GM21786 (cell line): ENCODE measurements at regions not wholly inside any gene's neighbourhood (a gene's known extent, or its start where the extent isn't known, plus 50 kb on each side); places are given as distances from the start of the nearest gene placed in this dataset.

Experiments
- ATAC-seq: cut with Tn5 transposase; IDR thresholded peaks from one replicate; pipeline ENCODE4 v1.9.1; 2021; ENCODE audit not compliant: unreplicated experiment

DNA sequence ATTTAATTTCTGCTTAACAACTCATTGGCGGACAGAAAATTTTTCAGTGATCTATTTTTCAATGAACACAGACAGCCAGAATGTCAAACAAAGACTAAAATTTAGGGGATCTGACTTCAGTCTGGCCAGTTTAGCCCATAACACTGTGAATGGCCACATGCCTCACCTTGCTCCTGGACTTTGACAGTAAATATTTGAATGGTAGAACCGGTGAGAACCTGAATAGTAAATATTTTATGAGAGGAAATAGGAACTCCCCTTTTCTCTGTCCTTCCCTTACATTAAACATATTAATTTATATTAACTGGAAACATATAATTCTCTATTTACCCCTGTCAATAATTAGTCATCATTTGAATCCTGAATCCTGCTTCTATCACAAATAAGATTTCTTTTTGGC, 942.1 kb downstream of the KCNJ2 start:
- no peak for ATAC-seq

DNA sequence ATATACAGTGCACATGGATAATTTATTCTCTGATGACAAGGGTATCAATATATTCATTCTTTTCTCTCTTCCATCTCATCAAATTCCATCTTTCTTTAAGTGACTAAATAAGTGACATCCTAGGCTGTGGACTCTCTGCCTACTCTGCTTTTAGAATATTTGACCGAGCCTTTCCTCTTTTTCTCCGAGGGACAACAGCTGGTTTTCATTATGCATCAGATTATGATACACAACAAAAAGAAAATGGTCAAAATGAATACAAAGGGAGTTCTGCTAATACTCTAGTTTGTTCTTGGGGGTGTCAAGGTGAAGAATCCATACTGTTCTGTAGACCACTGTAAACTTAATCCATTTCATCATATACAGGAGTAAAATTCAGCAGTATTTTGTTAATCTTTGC, 942.6 kb downstream of the KCNJ2 start:
- no peak for ATAC-seq

DNA sequence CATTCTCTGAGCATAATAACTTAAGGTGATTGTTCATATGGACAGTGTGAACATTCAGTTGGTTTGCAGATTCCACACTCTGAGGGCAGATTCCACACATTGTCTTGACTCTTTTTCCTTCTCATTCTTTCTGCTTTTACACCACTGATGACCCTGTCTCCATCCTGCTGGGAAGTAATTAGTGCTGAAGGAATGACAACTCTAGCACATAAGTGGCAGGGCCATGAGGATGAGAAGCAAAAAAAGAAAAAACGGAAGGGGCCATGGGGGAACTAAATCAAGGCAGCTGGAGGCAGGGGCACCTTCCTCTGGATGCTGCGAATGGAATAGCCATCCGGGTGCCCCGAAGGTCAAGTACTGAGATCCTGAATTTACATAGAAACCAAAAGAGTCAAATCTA, 944.0 kb downstream of the KCNJ2 start:
- no peak for ATAC-seq

DNA sequence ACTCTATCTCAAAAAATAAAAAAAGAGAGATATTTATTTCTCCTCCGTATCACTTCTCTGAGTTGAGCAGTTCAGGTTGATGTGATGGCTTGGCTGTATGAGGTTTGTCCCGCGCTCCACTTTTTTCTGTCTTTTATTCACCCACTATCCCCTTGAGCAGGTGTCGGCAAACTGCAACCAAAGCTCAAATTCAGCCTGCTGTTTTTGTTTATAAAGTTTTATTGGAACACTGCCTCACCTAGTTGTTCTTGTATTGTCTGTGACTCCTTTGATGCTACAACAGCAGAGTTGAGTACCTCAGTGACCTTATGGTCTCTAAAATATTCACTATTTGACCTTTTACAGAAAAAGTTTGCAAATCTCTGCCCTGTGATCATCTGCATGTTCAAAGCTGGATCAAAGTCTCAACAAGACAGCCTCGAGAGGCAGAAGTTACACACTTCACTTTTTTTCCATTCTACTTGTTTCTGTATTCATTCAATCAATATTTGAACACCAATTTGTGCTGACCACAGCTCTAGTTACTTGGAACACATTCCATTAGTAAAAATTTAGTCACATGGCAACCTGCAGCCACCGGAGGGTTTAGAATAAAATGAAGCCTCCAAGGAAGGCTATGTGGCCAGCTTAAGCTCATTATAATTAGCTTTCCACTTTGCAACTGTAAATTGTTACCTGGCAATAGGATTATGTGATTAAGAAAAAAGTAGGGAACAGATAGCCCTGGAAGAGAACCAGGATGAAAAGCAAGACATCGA, 945.8 kb downstream of the KCNJ2 start:
- no peak for ATAC-seq

DNA sequence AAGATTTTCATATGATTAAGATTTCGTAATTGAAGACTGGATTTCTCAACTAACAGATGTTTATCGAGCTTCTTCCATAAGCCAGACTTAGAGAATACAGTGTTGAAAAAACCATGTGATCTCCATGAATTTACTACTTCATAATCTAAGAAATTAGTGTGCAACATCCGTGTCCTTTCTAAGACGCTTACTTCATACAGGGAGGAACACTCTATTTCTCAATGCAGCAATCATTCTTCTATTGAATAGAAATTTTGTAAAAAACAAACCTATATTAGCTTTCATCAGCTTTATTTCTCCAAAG, 946.3 kb downstream of the KCNJ2 start:
- ATAC-seq: no peak

DNA sequence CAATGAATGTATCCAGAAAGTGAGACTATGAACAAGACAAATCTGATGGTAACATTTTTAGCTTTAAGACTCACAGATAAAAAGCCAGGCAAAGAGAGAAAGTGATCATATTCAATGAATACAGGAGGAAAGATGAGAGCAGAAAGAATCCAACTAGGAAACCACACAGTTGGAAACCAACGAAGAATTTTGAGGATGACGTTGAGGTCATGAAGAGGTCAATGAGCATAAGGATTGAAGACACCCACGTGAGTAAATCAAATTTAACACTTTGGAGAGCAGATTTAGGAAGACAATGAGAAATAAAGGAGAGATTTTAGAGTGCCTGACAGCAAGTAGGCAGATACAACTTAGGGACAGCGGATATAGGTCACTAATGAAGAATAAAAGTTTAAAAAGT, 948.1 kb downstream of the KCNJ2 start:
- ATAC-seq: no peak

DNA sequence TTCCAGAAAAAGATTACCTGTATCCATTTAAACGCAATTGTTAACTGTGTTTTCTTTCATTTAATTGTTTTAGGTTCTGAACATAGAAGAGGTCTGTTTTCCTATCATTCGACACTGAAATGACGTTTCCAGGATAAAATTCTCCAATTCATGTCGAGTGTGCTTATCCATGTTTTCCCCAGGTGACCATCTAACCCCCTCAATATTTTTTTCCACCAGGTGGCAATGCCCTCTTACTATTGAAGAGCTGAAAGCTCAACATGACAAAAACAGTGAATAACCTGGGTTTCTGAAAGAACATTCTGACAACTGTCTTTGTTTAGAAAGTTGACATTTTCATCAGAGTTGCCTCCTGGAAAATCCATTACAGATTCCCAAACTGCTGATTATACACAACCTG, 948.7 kb downstream of the KCNJ2 start:
- no peak for ATAC-seq

DNA sequence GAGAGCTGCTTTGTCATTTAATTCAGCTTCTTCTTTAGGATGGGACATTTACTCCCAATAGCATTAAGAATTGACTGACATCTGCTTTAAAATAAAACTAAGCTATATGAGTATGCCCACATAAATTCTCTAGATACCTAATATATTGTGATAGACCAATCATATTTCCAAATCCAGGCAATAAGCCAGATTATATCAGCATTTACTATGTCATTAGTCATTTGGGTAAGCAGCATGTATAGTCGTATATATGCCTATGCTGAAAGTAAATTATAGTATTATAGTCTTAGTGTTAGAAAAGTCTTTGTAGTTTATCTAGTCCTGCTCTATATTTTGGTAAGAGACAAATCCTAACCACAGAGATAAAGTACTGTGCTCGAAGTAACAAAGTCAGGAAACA, 958.1 kb downstream of the KCNJ2 start:
- no peak for ATAC-seq

DNA sequence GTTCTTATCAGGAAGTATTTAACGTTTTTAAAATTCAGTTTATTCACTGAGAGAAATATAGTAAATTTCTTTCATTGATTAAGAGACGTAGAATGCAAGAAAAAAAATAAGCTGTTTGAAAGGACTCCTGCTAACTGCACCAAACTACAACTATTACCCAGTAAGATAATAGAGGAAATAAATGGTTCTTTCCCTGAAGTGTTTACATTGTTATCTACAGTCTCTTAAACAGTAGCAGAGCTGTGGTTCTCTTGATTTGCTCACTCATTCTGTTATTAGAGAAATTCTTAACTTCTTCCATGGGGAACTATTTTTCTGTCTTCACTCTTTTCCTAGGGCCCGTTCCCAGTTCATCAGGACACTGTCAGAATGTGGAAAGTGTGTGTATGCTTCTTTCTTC, 973.0 kb downstream of the KCNJ2 start:
- no peak for ATAC-seq

DNA sequence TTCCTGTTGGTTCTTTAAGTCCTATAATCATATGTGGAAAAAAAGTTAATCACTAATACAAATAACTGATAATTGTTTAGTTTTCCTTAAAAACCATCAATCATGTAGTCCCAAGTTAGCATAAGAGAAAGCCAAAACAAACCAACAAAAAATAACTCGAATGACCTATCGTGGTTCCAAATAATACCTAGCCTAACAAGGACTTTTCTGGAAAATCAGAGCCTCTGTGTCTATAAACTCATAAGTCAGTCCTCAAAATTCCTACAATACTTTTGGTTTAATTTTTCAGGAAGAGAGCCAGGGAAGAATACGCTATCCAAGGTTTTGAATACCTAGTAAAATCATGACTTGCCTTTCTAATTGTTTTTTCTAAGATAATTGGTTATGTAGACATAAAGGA, 975.3 kb upstream of the SOX9 start:
- no peak for ATAC-seq

DNA sequence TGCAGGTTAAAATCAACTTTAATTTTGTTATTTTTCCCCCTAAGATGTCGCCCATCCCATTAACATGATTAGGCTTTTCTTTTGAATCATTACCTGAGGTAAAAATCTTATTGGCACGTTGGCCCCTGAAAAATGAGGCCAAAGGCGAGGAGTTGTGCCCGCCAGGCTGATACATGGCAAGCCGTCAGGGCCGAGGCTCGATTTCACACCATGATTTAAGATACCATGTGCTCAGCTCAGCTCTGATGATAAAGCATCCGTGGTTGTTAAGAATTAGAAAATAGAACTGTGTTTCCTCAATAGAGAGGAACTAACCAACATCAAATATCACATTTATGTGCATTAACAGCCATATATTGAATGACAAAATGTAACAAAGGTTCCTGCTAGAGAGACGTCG, 972.9 kb upstream of the SOX9 start:
- no peak for ATAC-seq

DNA sequence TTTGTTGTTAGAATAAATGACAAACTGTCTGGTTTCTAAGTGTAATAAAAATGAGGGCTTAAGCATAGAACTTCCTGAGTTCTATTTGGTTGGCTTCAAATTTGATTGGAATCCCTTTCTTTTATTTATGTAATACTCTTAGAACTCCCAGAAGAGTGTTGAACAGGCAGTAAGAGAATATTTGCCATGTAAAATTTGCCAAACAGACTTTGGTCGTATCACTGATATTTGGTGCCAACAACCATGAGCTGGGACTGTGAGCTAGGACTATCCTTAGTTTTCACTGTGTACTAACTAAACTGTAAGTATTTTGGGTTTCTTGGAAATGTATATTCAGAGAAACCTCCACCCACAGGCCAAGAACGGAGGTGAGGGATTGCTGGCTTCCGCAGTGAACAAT, 971.2 kb upstream of the SOX9 start:
- no peak for ATAC-seq

DNA sequence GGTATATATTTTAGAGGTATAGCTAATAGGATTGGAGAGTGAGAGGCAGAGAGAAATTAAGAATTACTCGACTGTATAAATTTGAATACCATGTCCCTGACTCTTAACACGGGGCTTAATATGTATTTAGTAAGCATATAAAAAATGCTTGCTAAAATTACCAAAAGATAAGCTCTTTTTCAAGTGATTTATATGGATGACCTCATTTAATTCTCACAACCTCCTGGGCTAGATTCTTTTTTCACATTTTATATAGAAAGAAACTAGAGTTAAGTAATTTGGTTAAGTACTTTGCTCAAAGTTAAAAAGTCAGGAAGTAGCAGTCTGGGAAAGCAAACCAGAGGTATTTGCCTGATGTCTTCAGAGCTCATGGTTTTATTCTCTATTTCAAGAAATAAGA, 963.5 kb upstream of the SOX9 start:
- ATAC-seq: no peak

DNA sequence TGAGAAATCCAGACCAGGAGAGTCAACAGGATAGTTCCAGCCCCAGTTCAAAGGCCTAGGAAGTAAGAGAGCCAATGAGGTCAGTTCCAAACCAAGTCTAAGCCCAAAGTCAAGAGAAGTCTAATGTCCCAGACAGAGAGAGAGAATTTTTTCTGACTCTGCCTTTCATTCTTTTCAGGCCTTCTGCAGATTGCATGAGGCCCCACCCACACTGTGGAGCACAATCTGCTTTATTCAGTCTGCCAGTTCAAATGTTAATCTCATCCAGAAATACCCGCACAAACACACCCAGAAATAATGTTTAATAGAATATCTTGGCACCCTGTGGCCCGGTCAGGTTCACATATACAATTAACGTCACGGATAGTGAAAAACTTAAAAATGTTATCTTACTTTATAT, 962.4 kb upstream of the SOX9 start:
- ATAC-seq: no peak

DNA sequence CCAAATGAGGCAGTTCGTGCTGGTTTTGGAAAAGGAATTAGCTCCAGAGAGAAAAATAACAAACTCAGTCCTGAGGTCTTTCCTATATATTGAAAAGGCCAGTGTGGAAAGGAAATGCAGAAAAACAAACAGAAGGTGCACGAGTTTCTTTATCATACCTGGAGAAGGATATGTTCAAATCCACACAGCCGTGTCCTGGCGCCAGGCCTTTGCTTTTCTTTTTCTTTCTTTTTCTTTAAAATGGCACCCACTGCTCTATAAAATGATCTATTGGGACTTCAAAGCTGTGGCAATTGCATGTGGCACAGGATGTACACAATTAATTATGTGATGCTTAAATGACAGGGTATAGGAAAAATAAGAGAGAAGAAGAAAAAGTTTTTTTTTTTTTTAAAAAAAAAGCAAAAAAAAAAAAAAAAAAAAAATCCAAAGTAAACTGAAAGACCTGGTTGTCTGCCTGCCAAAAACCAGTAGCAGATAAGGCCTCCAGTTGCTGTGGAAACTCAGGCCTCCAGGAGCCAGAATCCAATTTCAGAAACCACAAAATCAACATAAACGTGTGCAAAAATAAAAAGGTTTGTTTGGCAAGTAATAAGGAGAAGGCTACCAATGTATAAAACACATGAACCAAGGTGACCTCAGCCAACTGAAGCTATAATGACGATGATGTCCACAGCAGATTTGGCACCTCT, 957.6 kb upstream of the SOX9 start:
- no peak for ATAC-seq

DNA sequence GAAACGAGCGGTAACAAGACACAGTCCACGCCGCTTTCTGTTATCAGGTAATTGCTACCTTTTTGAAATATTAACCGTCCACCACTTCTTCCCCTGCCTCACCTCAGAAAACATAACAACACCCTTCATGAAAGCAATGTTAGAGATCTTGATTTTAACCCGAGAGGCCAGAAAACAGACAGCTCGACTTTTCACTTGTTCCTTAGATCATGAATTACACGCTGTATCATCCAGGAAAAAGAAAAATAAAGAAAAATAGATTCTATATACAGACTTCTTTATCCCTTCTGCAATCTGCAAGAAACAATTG, 957.1 kb upstream of the SOX9 start:
- no peak for ATAC-seq

DNA sequence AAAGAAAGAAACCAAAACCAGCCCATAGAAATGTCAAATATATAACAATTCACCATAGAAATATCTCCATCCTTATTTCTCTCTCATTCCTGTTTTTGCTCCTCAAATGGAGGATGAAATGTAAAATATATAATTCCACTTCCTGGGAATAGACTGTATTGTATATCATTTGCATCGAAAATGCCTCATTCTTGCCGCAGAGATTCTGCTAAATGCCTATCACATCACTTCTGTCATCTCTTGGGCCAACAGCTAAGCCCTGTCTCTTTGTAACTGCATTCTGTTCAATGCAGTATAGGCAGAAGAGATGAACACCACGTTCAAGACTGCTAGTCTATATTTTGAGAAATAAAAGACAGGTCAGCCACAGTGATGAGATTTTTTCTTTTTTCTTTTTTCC, 956.3 kb upstream of the SOX9 start:
- no peak for ATAC-seq

DNA sequence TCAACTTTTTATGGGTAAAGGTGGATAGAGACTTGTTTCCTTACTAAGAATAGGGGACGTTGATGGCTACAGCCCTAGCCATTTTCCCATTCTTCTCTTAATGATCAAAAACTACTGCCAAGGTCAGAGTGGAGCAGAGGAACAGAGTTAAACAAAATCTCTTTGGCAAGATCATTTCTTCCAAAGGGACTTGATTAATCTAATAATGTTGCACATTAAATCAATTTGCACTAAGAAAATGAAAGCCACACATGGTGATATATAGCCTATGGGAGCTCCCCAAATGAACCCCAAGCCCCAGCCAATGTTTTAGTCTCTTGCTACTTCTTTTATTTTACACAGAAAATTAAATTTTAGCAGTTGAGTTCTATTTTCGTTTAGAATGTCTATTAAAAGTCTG, 954.5 kb upstream of the SOX9 start:
- ATAC-seq: no peak

DNA sequence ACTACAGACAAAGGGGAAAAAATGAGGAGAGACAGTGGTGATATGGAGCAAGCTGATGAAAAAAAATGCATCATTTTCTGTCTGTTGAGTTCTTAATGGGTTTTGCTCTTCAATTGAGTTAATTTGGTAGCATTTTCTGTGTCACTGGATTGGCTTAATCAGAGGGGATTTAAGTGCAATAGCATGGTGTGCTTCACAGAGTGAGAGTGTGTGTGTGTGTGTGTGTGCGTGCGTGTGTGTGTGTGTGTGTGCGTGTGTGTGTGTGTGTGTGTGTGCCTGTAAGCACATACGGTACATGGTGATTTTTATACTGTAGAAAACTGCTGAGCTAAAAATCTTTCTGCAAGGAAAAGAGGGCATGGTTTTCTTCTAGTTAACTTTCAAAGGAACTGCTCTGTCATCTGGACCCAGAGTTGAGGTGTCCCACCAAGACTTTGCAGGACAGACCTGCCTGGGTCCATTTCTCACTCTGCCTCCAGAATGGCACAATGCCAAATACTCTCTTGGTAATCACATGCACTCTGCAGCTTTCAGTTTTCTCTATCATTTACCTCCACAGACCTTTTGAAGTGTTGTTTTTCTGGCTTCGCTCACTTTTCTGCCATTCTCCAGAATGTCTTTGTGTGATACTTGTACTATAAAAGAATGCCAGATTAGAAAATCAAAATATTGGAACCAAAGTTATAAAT, 952.6 kb upstream of the SOX9 start:
- no peak for ATAC-seq

DNA sequence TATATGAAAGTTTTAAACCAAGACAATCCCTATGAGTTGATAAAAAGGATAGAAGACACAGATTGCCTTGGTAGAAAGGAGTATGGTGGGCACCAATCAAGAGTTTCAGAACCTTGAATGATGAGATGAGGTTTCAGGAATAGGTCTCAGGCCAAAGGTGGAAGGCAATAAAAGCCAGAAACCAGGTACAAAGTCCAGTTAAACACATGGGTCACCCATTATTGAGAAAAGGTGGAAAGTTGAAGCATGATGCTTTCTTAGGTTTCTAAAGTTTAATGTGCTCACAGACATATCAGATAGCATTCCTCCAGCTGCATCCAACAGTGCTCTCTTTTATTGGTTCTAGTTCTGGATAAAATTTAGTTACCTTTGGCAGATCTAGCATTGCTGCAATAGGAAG, 950.8 kb upstream of the SOX9 start:
- no peak for ATAC-seq

DNA sequence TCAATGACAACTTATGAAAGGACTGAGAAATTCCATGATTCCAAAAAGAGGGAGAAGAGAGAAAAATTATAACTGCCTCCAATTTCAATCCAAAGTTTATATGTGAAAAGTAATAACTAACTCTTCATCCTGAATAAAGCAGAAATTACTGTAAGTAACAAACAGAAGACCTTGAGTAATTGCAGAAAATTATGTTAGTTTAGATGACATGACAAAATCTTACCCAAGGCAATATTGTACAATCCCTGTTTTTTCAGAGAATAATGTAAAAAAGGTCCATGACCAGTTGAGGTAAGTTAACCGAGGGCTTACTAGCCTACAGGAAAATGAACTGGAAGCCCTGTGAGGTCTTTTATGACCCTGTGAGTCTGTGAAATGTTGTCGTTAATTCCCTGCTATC, 949.5 kb upstream of the SOX9 start:
- no peak for ATAC-seq

DNA sequence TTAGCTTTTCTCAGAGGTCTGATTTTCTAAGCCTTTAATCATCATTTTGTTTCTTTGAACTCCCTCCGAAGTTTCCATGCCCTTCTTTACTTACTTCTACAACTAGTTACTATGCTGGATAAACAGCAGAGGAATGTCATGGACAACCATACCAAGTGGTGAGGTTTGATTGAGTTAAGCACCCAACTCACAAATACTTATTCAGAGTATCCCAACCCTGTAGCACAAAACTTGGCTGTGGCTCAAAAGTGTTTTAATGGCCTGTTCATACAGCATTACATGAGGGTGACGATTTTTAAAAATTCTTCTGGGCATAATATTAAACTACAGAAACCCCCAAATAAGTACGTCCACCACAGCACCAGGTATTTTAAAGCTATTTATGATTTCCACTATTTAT, 946.8 kb upstream of the SOX9 start:
- no peak for ATAC-seq

DNA sequence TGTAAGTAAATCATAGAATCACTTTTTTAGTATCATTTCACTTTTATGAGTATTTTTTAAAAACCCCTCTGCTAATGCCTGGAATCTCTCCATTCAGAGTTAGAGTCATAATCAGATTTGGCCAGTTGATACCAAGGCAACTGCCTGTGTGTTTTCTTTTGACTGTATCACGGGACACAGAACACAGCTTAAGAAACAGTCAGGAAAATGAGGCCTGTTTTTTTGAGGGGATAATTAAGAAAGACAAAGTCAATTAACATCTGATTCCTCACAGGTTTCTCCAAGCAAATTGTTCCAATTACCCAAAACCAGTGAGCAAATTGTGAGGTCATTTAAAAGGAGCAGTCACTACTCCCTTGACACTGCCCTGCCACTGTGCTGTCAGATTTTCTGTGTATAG, 944.5 kb upstream of the SOX9 start:
- ATAC-seq: no peak
